Subcutaneous abdominal adipose tissue (tissue), 5 donors: ENCODE measurements at regions not wholly inside any gene's neighbourhood (a gene's known extent, or its start where the extent isn't known, plus 50 kb on each side); places are given as distances from the start of the nearest gene placed in this dataset.

Experiments used
- H3K27ac ChIP-seq: one replicate; pipeline ENCODE4 v1.7.0; 2013; ENCODE audit warnings: low read depth, mild to moderate bottlenecking, inconsistent platforms, low read length, moderate library complexity
- H3K27me3 ChIP-seq, 5 donors: one replicate each; pipeline ENCODE4 v1.7.0; 2013; ENCODE audit warnings: low read length in 5 of 5, inconsistent platforms in 1 of 5; ENCODE audit not compliant: control insufficient read depth in 5 of 5, insufficient read depth in 4 of 5
- H3K36me3 ChIP-seq, 5 donors: one replicate each; pipeline ENCODE4 v1.7.0; 2013; ENCODE audit warnings: low read length in 5 of 5; ENCODE audit not compliant: control insufficient read depth in 5 of 5, insufficient read depth in 5 of 5
- H3K4me1 ChIP-seq, 5 donors: one replicate each; pipeline ENCODE4 v1.7.0; 2013; ENCODE audit warnings: low read length in 5 of 5, mild to moderate bottlenecking in 3 of 5, moderate library complexity in 1 of 5; ENCODE audit not compliant: control insufficient read depth in 5 of 5, insufficient read depth in 5 of 5
- H3K4me3 ChIP-seq, 5 donors: one replicate each; pipeline ENCODE4 v1.7.0; 2013; ENCODE audit warnings: low read length in 5 of 5, low read depth in 1 of 5
- H3K9ac ChIP-seq, 5 donors: one replicate each; pipeline ENCODE4 v1.7.0; 2013; ENCODE audit warnings: low read length in 5 of 5, mild to moderate bottlenecking in 4 of 5, moderate library complexity in 3 of 5
- H3K9me3 ChIP-seq, 5 donors: one replicate each; pipeline ENCODE4 v1.7.0; 2013; ENCODE audit warnings: low read length in 5 of 5; ENCODE audit not compliant: control insufficient read depth in 5 of 5
- donor health status: healthy.
- donor health status: healthy.
- donor health status: healthy.
- donor health status: healthy.
- donor health status: healthy.

GRCh38 chr2:111219285-111219684 lies 98.6 kb downstream of the BCL2L11 start:
- Histone ChIP-seq H3K4me1 (peaks cover 2 to 15% (median 12%) of the 10 kb centered on the region in 5 donors), H3K4me3 (no peak overlapping the region), H3K27ac (no peak overlapping the region), H3K27me3 (no peaks in the 10 kb centered on the region), H3K9ac (no peak overlapping the region), H3K9me3 (peaks cover 0 to 8% (median 4%) of the 10 kb centered on the region in 5 donors), H3K36me3 (no peaks in the 10 kb centered on the region)

- H3K27me3 ChIP-seq, result no peaks in the 10 kb centered on the region
- peaks cover 2 to 15% (median 12%) of the 10 kb centered on the region in 5 donors for H3K4me1 ChIP-seq
- no peak overlapping the region for H3K9ac ChIP-seq
- no peak overlapping the region for H3K4me3 ChIP-seq
- no peak overlapping the region for H3K27ac ChIP-seq
- peaks cover 0 to 2% (median 0%) of the 10 kb centered on the region in 5 donors for H3K9me3 ChIP-seq
- H3K36me3 ChIP-seq, result no peaks in the 10 kb centered on the region
Observed at GRCh38 chr2:111219734-111220505, 99.2 kb downstream of the BCL2L11 start.

DNA sequence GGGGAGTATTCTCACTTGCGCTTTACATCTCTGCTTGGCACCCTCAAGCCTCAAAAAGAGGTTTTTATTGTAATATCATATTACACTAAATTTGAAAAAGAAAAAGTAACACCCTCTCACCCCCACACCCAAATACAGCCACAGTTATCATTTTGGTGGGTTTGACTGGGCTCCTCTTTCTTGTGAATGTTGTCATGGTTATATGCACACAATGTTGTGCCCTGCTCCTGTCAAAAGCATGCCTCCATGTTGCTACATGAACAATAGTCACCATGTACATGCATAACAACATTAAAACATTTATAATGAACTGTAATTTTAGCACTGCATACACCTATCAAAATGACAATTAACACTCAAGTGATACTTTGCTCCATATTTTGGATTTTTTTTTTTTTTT lies 100.2 kb downstream of the BCL2L11 start:
- Histone ChIP-seq H3K9me3 (no peaks in the 10 kb centered on the region), H3K27ac (no peak overlapping the region), H3K27me3 (no peaks in the 10 kb centered on the region), H3K36me3 (no peaks in the 10 kb centered on the region), H3K4me3 (no peak overlapping the region), H3K9ac (no peak overlapping the region), H3K4me1 (peaks cover 2 to 15% (median 12%) of the 10 kb centered on the region in 5 donors)

GRCh38 chr2:111221701-111222100 lies 101.0 kb downstream of the BCL2L11 start:
- H3K4me1 ChIP-seq, result peaks cover 2 to 15% (median 12%) of the 10 kb centered on the region in 5 donors
- no peak overlapping the region for H3K4me3 ChIP-seq
- no peaks in the 10 kb centered on the region for H3K9me3 ChIP-seq
- no peak overlapping the region for H3K27ac ChIP-seq
- no peaks in the 10 kb centered on the region for H3K27me3 ChIP-seq
- H3K9ac ChIP-seq, result no peak overlapping the region
- H3K36me3 ChIP-seq, result no peaks in the 10 kb centered on the region

- H3K36me3 ChIP-seq, result no peaks in the 10 kb centered on the region
- H3K9ac ChIP-seq, result no peak overlapping the region
- H3K27ac ChIP-seq, result no peak overlapping the region
- H3K4me1 ChIP-seq, result peaks cover 2 to 17% (median 14%) of the 10 kb centered on the region in 5 donors
- no peaks in the 10 kb centered on the region for H3K9me3 ChIP-seq
- no peaks in the 10 kb centered on the region for H3K27me3 ChIP-seq
- no peak overlapping the region for H3K4me3 ChIP-seq
Observed at GRCh38 chr2:111222204-111222866, 101.6 kb downstream of the BCL2L11 start.

GRCh38 chr2:111225856-111226255 lies 105.1 kb downstream of the BCL2L11 start:
- Histone ChIP-seq H3K27me3 (no peaks in the 10 kb centered on the region), H3K27ac (no peak overlapping the region), H3K4me3 (no peak overlapping the region), H3K9me3 (peaks cover 0 to 5% (median 0%) of the 10 kb centered on the region in 5 donors), H3K36me3 (no peaks in the 10 kb centered on the region), H3K9ac (no peak overlapping the region), H3K4me1 (peaks cover 2 to 24% (median 14%) of the 10 kb centered on the region in 5 donors)

DNA sequence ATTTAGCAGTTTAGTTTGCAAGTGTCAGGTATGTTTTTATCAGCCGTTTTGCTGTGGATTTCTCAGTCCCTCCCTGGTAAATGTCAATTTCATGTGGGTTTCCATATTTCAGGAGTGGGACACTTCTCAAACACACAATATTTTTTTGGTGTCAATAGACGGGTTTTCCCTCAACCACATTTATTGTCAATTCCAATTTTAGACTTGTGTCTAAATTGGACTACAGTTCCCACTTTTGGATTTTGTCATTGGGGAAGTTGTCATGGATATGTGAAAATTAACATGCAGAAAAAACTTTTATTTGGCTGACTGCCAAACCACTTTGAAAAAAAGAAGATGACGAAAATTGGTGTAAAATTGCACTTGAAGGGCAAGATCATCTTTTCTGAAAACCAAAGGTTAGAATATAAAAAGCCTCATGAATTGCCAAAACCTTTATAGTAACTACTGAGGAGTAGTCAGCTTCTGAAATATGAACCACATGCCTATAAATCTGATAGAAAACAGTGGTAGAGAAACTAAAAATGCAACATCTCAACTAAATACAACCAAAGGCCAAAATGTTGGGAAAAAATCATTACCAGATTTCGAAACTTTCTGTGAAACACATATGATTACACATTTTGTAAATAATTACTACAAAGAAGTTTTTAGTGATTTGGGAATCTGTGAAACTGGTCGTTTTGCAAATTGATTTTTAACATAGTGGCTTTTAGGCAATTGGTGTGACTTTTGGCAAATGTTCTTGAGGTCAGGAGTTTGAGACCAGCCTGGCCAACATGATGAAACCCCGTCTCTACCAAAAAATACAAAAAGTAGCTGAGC lies 106.4 kb downstream of the BCL2L11 start:
- no peaks in the 10 kb centered on the region for H3K27me3 ChIP-seq

DNA sequence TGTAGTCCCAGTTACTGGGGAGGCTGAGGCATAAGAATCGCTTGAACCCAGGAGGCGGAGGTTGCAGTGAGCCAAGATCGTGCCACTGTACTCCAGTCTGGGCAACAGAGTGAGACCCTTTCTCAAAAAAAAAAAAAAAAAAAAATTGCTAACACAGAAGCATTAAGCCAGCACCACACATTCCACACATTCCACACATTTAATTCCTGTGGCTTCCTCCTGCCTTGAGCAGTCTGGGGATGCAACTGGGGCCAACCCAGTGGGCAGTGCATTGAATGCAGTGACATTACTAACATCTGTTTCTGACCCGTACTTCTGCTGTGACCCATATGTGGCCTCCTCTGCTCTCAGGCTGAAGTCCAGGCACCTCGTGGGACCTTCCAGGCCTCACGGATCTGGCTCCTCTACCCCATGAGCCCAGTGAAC lies 107.0 kb downstream of the BCL2L11 start:
- Histone ChIP-seq H3K9me3 (peaks cover 0 to 10% (median 4%) of the 10 kb centered on the region in 5 donors), H3K4me1 (peaks cover 2 to 14% (median 6%) of the 10 kb centered on the region in 5 donors), H3K4me3 (no peak overlapping the region), H3K27ac (no peak overlapping the region), H3K27me3 (no peaks in the 10 kb centered on the region), H3K9ac (no peak overlapping the region), H3K36me3 (no peaks in the 10 kb centered on the region)

More for the DNA sequence above, 106.4 kb downstream of the BCL2L11 start:
- Histone ChIP-seq H3K27ac (no peak overlapping the region), H3K9ac (no peak overlapping the region), H3K9me3 (peaks cover 0 to 10% (median 4%) of the 10 kb centered on the region in 5 donors), H3K4me1 (peaks cover 2 to 20% (median 12%) of the 10 kb centered on the region in 5 donors), H3K36me3 (no peaks in the 10 kb centered on the region), H3K4me3 (no peak overlapping the region)

- H3K36me3 ChIP-seq, result no peaks in the 10 kb centered on the region
- H3K9me3 ChIP-seq, result peaks cover 0 to 10% (median 4%) of the 10 kb centered on the region in 5 donors
- no peak overlapping the region for H3K27ac ChIP-seq
- no peak overlapping the region for H3K9ac ChIP-seq
- H3K4me1 ChIP-seq, result peaks cover 0 to 24% (median 14%) of the 10 kb centered on the region in 5 donors
- no peaks in the 10 kb centered on the region for H3K27me3 ChIP-seq
- H3K4me3 ChIP-seq, result no peak overlapping the region
Observed at GRCh38 chr2:111231532-111232252, 111.0 kb downstream of the BCL2L11 start.
